Spinal cord (tissue), 9 donors: ENCODE measurements at regions not wholly inside any gene's neighbourhood (a gene's known extent, or its start where the extent isn't known, plus 50 kb on each side); places are given as distances from the start of the nearest gene placed in this dataset.

Experiments used
- DNase-seq, 6 donors: peaks; one replicate each; pipeline versions ENCODE4 v3.0.0 to v3.0.0-alpha.2; 2013 to 2015; ENCODE audit warnings: low spot score in 6 of 6, low read depth in 4 of 6
- H3K27ac ChIP-seq: one replicate; pipeline ENCODE4 v1.5.1; 2013; ENCODE audit warnings: low read depth, low read length, control low read depth
- H3K27me3 ChIP-seq: one replicate; pipeline ENCODE4 v1.6.1; 2013; ENCODE audit warnings: low read length; ENCODE audit not compliant: control insufficient read depth, insufficient read depth
- H3K36me3 ChIP-seq: one replicate; pipeline ENCODE4 v1.6.1; 2013; ENCODE audit warnings: low read length; ENCODE audit not compliant: control insufficient read depth, insufficient read depth
- H3K4me1 ChIP-seq: one replicate; pipeline ENCODE4 v1.6.1; 2013; ENCODE audit warnings: low read length; ENCODE audit not compliant: control insufficient read depth, insufficient read depth
- H3K4me3 ChIP-seq: one replicate; pipeline ENCODE4 v1.5.1; 2013; ENCODE audit warnings: low read depth, low read length, control low read depth
- H3K9me3 ChIP-seq: one replicate; pipeline ENCODE4 v1.6.1; 2013; ENCODE audit warnings: low read length; ENCODE audit not compliant: control insufficient read depth, insufficient read depth
- WGBS: methylation state at CpG from one replicate; pipeline ENCODE4 v1.1.5; 2013; ENCODE audit warnings: missing lambda C conversion rate; ENCODE audit not compliant: insufficient coverage; 5-methylcytosine and 5-hydroxymethylcytosine counted together
- donor health status: healthy.

DNA sequence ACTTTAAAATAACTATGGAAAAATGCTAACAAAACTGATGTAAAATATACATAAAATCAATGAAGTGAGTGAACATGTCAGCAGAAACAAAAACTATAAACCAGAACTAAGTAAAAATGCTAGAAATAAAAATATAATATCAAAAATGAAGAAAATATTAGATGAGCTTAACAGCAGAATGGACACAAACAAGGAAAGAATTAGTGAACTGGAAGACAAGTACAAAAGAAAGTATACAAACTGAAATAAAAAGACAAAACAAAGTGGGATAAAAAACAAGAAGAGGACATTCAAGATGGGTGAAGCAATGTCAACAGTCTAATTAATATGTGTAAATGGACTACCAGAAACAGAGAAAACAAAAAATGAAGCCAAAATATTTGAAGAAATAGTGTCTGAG lies 339.2 kb downstream of the NXPE2 start:
- H3K4me3 ChIP-seq: no peak overlapping the region
- no peaks in the 10 kb centered on the region for H3K27me3 ChIP-seq
- no peak overlapping the region for H3K27ac ChIP-seq
- H3K4me1 ChIP-seq: no peaks in the 10 kb centered on the region
- no peak for DNase-seq
- no peaks in the 10 kb centered on the region for H3K9me3 ChIP-seq
- H3K36me3 ChIP-seq: no peaks in the 10 kb centered on the region

DNA sequence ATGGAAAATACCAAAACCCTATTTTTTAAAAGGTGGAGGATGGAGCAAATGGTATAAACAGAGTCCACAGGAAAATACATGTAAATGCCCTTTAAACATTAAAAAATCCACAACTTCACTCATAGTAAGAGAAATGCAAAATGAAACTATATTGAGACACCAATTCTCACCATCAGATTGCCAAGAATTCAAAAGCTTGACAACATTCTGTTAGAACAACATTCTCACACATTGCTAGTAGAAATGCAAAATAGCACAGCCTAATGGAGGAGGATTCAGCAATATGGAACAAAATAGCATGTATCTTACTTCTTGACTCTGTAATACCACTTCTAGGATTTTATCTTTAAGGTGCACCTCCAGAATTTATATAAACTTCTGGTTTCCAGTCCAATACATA lies 351.8 kb downstream of the NXPE2 start:
- no peaks in the 10 kb centered on the region for H3K36me3 ChIP-seq
- no peaks in the 10 kb centered on the region for H3K9me3 ChIP-seq
- no peak overlapping the region for H3K4me3 ChIP-seq
- DNase-seq: peak in 1 of 6 donors; percentile 81
- no peak overlapping the region for H3K27ac ChIP-seq
- H3K4me1 ChIP-seq: no peaks in the 10 kb centered on the region
- H3K27me3 ChIP-seq: no peaks in the 10 kb centered on the region

DNA sequence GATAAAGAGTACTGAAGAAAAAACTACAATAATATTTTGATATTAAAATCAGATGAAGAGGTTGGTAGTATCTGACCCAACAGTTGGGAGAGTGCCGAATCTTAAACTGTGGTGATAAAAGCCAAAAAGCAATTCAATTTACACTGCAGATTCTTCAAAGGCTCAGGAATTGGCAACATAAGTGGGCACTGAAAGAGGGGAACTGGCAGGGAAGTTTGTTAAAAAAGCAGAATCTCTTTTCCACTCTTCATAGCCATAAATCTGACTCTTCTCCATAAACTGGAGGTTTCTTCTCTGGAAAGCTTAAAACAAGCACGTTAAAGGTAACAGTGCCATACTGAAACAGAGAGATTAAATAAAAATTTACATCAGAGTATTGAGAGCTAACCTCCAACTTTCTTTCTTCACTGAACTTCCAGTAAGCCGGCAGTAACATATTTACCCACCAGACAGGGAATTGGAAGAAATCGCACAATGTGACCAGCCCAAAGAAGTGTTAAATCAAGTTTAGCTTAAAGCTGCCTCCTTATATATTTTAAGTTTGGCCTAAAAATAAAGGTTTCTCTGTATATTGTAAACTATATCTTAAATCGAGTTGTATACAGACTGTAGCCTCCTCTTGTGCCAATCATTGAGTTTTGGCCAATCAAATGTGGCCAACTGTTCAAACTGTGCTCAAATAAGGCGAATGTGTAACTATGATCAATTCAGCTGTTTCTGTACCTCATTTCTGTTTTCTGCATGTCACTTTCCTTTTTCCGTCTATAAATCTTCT lies 358.3 kb downstream of the NXPE2 start:
- H3K36me3 ChIP-seq: no peaks in the 10 kb centered on the region
- H3K9me3 ChIP-seq: peaks cover 3% of the 10 kb centered on the region
- no peaks in the 10 kb centered on the region for H3K27me3 ChIP-seq
- H3K4me3 ChIP-seq: no peak overlapping the region
- H3K27ac ChIP-seq: no peak overlapping the region
- H3K4me1 ChIP-seq: no peaks in the 10 kb centered on the region
- WGBS: 93% methylated on average over 3 of the region's 7 CpGs
- DNase-seq: peak in 1 of 6 donors; percentile 81

DNA sequence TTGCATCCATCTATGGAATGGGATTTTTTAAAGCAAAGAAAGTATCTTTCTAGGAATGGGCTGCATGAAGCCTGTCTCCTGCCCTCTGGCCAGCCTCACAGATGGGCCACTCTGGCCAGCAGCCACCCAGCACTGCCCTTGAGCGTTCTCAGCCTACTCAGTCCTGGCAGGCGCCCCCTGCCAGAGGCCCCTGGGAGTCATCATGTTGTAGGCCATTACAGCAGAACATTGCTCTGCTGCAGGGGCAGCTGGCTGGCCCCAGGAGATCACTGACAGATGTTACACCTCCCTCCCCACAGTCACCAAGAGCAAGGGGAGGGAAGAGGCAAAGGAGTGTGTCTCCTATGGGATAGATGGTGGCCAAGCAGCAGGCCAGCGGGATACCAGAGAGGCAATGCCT lies 363.7 kb downstream of the NXPE2 start:
- Histone ChIP-seq H3K36me3 (no peaks in the 10 kb centered on the region), H3K27me3 (no peaks in the 10 kb centered on the region), H3K27ac (no peak overlapping the region), H3K4me3 (no peak overlapping the region), H3K9me3 (peaks cover 3% of the 10 kb centered on the region), H3K4me1 (peaks cover 4% of the 10 kb centered on the region)
- DNase-seq: peak in 1 of 6 donors; percentile 74
- 48% methylated on average over 2 of the region's 3 CpGs for WGBS

DNA sequence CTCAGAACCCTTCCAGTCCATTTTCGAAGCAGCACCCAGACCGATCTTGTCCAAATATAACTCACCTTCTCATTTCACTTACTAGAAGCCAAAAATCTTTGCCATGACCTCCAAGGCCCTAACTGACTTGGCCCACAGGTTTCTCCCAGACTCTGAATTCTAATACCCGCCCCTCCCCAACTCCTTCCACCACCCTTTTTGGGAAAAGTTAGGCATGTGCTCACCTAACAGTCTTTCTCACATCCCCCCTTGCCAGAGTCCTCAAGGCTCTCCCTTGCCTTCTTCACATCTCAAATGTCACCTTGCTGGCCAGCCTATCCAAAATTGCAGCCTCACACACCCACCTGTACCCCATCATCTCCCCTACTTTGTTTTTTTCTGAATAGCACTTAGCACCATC lies 369.3 kb downstream of the NXPE2 start:
- H3K4me1 ChIP-seq: no peaks in the 10 kb centered on the region
- no peak overlapping the region for H3K27ac ChIP-seq
- 93% methylated on average over 3 of the region's 3 CpGs for WGBS
- no peaks in the 10 kb centered on the region for H3K27me3 ChIP-seq
- no peak for DNase-seq
- H3K9me3 ChIP-seq: no peaks in the 10 kb centered on the region
- no peaks in the 10 kb centered on the region for H3K36me3 ChIP-seq
- no peak overlapping the region for H3K4me3 ChIP-seq

DNA sequence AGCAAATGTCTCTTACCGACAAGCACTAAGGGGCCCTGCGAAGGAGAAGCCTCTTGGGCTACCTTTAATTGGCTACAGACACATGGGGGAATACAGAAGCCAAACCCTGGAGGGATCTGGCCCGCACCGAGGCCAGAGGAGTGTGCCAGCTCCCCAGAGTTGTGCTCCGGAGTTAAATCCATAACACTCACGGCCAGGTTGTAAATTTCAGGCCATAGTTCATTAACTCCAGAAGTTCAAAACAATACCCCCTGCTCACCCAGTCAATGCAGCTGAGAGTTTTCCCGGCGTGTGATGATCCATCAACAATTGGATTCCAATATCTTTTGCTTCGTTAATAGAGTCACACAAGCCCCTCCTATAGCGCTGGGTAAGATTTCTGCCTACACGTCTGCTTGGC lies 371.5 kb downstream of the NXPE2 start:
- no peak for DNase-seq
- 49% methylated on average over 11 of the region's 11 CpGs for WGBS
- no peaks in the 10 kb centered on the region for H3K9me3 ChIP-seq
- no peaks in the 10 kb centered on the region for H3K27me3 ChIP-seq
- no peak overlapping the region for H3K27ac ChIP-seq
- H3K36me3 ChIP-seq: no peaks in the 10 kb centered on the region
- no peaks in the 10 kb centered on the region for H3K4me1 ChIP-seq
- no peak overlapping the region for H3K4me3 ChIP-seq

DNA sequence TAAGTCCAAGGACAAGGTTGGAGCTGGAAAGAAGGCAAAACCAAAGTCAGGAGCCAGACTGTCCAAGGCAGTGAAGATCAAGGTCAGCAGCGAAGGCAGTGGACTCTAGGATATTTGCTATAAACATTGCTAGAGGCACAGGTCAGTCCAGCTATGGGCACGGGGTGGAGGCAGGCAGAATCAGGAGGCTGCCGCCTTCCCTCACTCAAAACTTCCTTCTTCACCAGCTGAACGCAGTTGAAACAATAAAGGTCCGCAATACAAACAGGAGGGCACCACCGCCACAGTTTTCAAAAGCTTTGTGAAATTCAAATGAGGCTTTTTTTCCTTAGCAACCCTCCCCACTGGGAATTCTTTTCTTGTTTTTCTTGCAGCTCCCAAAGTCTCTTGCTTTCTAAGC lies 372.4 kb downstream of the NXPE2 start:
- H3K4me3 ChIP-seq: no peak overlapping the region
- H3K27me3 ChIP-seq: no peaks in the 10 kb centered on the region
- WGBS: 43% methylated on average over 6 of the region's 6 CpGs
- no peaks in the 10 kb centered on the region for H3K4me1 ChIP-seq
- DNase-seq: peak in 1 of 6 donors; percentile 31
- no peaks in the 10 kb centered on the region for H3K9me3 ChIP-seq
- no peaks in the 10 kb centered on the region for H3K36me3 ChIP-seq
- H3K27ac ChIP-seq: no peak overlapping the region

DNA sequence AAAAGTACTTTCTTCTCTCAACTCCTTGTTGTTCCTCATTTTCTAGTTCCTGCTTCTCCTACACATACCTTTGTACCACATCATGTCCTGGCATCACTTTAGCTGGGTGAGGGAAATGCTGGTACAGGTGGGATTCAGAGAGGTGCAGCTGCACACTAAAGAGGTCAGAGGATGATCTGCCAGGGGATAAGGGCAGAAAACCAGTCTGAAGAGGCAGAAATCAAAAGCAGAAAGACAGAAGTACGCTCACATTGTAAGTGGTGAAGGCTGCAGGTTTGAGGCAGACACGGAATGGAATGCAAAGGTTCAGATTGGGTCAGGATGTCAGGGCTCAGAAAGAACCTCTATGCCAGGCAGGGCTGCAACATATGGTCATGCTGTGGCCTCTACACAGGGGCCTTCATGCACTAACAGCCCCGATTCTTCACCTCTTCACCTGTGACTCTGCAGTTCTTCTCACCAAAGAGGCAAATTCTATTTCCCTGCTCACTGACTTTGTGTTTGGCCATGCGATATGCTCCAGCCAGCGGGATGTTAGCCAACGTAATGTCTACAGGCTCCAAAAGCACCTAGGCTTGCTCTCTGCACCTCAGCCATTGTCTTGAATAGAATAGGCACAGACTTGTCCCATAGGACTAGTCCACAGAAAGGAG lies 373.7 kb downstream of the NXPE2 start:
- no peaks in the 10 kb centered on the region for H3K9me3 ChIP-seq
- no peaks in the 10 kb centered on the region for H3K36me3 ChIP-seq
- no peak overlapping the region for H3K4me3 ChIP-seq
- 93% methylated on average over 6 of the region's 6 CpGs for WGBS
- H3K27ac ChIP-seq: no peak overlapping the region
- H3K4me1 ChIP-seq: no peaks in the 10 kb centered on the region
- H3K27me3 ChIP-seq: no peaks in the 10 kb centered on the region
- DNase-seq: no peak

DNA sequence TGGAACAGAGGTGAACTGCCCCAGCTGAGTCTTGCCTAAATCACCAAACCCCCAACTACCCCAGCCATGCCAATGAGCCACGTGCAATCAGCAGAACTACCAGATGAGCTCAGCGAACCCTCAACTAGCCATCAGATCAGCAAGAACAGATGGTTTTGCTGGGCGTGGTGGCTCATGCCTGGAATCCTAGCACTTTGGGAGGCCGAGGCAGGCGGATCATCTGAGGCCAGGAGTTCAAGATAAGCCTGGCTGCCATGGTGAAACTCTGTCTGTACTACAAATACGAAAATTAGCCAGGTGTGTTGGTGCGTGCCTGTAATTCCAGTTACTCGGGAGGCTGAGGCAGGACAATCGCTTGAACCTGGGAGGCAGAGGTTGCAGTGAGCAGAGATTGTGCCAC lies 374.3 kb downstream of the NXPE2 start:
- no peak for DNase-seq
- WGBS: 94% methylated on average over 9 of the region's 9 CpGs
- Histone ChIP-seq H3K27ac (no peak overlapping the region), H3K36me3 (no peaks in the 10 kb centered on the region), H3K27me3 (no peaks in the 10 kb centered on the region), H3K4me1 (no peaks in the 10 kb centered on the region), H3K4me3 (no peak overlapping the region), H3K9me3 (no peaks in the 10 kb centered on the region)
